ENCODE measurements at regions not wholly inside any gene's neighbourhood (a gene's known extent, or its start where the extent isn't known, plus 50 kb on each side); places are given as distances from the start of the nearest gene placed in this dataset.

DNA sequence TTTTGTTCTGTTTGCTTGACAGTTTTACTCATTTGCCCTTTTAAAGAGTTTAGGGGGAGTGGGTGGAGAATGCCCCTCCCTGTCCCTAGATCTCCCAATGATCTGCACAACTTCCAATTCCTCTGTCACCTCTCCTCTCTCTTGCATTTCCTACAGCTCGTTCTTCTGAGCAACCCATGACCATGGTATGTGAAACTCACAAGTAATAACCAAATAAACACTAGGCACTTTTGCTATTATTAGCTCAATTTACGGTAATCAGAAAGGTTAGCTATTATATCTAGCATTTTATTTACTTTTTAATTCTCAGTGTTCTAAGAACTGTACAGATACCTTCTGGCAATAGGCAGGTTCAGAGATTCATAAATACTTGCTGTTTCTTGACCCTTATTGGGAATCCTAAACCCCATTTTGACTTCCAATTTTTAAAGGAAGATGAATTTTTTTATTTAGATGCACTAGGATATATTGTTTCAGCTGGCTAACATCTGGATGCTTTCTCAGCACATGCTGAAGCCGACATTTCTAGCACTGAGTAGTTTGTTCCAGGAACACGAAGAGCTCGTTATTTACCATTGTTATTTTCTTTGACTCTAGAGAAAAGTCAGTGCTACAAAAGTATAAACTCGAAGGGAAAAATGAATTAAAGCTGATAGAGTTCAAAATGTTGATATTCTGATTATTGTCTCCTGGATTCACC, 194.7 kb upstream of the TLL1 start:
- DNase-seq, result no peak

DNA sequence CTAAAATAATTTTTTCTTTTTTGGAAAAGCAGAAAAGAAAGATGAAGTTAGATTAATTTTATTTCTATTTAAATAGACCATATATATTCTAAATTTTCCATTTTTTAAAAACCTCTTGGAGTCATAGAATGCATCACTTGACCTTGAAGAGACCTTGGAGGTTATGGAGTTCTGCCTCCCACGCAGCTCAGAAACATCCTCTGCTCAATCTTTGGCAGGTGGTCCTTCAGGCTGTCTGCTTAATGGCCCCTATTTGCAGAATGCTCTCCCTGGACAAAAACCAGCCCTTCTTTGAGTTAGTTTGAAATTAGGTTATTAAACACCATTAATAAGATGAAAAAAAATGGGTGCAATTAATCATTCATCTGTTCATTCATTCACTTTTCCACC, 194.1 kb upstream of the TLL1 start:
- DNase-seq, result no peak

DNA sequence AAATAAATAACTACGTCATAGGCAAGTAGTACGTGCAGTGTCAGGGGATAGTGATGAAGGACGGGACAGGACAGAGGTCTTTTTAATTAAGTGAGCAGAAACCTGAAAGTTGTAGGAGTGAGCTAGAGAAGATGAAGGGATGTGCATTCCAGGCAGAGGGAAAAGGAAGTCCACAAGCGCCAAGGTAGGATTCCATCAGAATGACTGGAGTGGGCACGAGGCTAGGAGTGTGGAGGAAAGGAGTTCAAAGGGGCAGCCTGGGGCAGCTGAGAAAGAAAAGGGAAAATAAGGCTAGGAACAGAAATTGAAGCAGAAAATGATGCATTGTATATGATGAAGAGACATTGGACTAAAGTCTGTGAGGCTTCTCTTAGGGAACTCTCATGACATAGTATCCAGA, 192.2 kb upstream of the TLL1 start:
- DNase-seq, result no peak

DNA sequence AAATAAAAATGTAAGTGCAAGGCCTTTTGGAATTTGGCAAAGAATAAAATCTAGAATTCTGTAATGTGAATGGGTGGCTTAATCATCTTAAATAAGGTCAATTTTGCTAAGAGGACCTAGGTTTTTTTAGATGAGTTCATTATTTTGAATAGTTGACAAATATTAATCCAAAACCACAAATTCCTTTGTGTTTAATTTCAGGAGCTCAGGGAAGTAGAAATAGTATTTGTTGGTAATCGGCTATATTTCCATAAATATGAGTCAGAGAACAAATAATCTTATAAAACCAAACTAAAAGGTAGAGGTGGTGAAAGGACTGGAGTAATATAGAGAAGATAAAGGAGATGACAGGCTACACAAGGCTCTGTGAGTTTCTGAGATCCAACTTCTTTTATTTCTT, 190.4 kb upstream of the TLL1 start:
- no peak for DNase-seq

DNA sequence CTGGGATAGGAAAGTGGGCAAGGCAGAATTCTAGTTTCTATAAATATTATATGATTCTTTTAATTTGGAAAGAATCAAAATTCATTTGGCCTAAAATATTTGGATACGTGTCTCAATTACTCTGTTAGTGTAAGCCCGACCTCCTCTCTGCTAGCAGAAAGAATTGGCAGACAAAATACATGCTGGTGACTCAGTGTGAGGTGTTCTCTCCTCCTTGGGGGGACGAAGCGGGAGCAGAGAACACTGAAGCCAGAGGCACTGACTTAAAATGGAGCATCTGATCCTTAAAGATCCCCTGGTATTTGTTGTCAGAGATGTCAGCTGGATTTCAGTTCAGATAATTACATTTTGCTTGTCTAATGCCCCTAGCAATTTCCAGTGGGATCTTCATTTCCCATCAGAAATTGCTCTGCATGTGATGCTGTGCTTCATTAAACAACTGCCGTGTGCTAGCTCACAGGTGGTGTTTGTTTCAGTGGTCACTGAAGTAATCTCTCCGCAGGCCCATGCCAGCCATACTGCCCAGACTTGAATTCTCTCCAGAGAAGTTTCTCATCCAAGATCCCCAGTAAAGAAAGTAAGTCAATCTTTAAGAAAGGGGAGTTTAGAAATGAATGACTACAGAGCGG, 188.7 kb upstream of the TLL1 start:
- no peak for DNase-seq

DNA sequence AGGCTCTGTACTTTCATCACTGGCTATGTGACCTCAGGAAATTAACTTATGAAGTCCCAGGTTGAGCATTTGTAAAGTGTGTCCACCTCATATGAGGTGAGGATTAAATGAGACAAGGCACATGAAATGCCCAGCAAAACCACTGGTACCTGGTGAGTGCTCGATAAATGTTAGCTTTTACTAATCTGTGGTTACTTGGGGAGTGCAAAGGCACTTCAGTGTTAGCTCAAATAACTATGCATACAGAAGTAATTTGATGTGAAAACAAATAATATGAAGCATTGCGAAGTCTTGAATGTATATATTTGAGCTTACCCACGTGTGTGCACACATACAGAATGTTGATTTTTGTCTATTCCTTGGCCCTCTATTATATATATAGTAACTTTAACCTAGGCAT, 186.3 kb upstream of the TLL1 start:
- DNase-seq, result no peak

DNA sequence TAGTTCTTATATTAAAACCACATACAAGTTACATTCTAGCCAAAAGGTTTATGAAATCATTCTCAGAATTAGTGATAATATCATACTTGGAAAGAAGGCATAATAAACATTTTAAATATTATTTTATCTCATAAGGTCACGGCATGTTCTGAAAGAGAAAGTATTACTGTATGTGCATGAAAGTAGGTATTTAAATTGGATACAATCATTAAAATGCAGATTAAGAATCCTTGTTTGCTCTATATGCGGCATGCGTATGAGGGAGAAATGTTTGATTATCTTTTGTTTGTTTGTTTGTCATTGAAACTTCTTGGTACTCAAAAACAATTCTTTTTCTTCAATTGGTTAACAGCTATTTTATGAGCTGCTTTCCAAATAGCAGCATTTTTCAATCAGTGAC, 183.9 kb upstream of the TLL1 start:
- DNase-seq, result no peak

DNA sequence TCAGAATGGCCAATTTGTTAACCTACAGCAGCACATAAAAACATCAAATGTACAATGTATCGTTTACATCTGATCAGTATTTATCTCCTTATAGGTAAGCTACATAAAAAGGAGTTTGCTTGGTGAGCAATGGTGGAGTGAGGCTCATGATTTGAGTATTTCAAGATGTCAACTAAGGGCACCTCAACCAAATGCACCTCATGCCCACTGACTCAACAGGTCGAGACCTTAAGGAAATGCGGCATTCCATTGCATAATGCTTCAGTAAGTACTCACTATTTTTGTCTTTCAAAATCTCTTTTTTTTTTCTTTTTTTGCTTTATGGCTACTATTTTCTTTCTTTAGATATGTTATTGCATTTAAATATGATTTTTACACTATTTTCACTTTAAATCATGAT, 181.0 kb upstream of the TLL1 start:
- DNase-seq, result no peak

DNA sequence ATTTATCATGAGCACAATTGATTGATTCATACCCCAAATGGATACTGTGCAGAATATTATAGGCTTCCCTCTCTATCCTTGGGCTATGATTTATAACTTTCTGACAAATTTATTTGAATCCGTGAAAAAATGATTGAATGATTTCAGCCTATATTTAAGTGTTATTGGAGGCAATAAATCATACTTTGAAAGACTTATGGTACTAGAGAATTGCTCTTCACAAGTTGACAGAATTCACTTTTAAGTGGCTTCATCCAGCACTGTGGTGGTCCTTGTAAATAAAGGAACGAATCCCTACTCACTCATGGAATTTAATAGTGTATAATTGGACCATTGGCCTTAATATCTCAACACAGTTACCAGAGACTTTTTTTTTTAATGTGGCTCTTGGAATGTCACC, 174.8 kb upstream of the TLL1 start:
- no peak for DNase-seq

DNA sequence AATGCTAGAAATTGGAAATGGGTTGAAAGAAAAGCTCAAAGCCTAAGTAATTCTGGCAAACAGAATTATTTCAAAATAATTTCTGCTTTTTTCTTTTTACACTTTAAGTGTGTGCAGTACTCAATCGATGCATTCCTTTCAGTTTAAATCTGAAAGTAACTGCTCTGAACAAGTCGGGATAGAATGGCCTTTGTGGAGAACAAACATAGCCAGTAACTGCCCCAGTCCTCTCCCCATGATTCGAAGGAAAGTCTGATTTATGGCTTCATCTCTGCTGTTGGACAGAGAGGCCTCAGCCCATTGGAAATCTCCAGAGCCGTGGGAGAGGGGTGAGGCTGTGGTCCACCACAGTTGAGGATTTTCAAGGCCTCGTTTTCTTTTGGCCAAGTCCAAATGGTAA, 174.0 kb upstream of the TLL1 start:
- no peak for DNase-seq

DNA sequence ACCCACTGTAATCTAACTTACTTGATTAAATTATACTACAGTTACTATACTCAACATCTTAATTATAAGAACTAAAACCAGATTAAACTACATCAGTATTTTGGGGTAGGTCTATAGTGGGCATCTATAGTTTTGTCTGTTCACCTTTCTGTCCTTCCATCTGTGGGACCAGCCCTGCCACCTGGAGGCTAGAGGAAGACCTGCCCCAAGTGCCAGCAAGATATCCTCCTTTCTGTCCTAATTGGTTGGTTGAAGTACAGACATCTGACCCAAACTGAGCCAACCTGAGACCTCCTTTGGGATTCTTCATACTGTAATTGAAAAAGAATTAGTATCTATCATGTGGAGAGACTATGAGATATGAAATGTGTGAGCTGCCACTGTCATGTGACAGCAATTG, 172.2 kb upstream of the TLL1 start:
- DNase-seq, result no peak

DNA sequence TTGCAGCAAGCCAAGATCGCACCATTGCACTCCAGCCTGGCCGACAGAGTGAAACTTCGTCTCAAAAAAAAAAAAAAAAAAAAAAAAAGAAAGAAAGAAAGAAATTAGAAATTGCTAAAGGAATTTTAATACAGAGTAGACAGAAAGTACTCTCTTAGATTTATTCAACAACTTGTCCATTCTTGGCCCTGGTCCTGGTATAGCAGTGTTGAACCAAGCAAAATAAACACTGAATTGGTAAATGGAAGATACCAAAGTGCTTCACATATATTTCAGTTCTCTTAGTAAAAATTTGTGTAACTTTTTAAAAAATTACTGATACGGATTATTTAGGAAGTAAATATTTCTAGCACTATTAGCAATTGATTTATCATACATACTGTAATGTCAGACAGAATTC, 165.9 kb upstream of the TLL1 start:
- DNase-seq, result no peak

DNA sequence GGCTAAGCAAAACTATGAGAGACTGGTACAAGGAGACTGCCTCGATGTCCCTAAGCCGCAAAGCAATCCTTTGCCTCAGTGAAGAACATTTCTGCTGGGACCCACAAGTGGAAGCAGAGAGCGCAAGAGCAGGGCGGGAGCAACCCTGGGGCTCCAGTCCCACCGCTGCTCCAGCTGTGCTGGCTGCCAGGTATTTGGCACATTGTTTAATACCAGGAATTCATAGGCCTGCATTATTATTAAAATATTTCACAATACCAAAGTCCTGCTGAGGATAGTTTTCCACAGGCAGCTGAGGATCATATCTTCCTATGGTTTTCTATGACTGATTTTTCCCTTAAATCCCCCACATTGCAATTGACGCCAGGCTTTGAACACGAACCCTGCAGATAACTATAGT, 163.5 kb upstream of the TLL1 start:
- no peak for DNase-seq

DNA sequence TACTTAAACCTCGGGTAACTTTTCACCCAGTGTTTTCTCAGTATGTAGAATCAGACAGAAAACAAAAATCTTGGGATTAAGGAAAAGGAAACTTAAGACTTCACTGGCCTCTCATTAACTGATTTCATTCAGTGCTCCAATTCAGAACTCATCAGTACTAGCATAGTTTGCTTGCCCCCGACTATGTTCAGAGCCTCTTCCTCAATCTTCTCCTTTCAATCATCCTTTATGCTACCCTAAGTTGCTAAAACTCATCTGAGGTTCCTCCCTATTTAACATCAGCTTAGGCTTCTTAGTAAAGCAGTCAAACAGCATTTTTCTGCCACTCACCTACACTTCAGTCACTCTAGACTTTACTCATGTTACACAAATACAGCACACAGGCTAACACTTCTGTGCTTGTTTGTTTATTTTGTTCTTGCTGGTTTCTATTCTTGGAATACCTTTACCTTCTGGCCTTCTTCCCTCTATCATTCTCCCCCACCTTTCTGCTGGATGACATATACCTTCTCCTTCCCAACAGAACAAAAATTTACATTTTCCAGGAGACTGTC, 163.0 kb upstream of the TLL1 start:
- DNase-seq, result no peak

DNA sequence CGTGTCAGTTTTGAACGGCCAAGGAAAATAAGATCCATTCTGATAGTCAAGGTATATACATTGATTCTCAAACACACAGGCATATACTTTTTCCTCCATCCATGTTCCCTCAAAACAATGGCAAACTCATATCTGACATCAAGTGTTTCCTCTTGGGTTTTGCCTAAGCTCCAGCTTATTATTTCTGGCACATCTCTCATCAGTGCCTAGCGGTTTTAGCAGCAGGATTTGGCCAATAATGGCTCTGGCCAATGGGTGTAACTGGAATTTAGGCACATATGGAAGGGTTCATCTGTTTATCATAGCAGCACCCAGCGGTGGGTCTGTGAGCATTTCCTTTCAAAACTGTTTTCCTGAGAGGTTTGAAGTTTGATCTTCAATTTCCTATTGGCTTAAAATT, 161.6 kb upstream of the TLL1 start:
- DNase-seq, result no peak

DNA sequence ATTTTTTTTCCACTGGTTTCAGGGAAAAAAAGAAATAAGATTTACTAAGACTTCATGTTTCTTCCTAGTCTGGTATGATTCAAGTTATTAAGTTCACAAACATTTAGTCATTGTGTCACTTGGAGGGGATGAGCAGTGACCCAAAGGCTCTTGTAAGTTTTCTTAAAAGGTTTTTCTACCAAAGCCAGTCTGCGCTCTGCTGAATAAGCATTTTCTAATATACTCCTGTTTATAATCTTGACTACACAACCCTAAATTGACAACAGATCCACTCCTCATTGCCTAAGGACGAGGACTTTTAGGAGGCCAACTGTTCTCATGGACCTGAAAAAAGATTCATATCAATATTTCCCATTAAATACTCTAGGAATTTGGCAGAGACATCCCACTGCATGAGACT, 161.1 kb upstream of the TLL1 start:
- DNase-seq, result no peak

DNA sequence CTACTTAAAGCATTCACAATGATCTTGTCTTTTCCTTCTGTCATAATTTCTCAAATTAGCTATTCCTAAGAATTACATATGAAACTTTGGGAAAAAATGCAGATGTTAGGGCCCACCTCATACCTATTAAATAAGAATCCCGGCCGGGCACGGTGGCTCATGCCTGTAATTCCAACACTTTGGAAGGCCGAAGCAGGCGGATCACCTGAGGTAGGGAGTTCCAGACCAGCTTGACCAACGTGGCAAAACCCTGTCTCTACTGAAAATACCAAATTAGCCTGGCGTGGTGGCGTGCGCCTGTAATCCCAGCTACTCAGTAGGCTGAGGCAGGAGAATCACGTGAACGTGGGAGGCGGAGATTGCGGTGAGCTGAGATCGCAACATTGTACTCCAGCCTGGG, 158.4 kb upstream of the TLL1 start:
- DNase-seq, result no peak

DNA sequence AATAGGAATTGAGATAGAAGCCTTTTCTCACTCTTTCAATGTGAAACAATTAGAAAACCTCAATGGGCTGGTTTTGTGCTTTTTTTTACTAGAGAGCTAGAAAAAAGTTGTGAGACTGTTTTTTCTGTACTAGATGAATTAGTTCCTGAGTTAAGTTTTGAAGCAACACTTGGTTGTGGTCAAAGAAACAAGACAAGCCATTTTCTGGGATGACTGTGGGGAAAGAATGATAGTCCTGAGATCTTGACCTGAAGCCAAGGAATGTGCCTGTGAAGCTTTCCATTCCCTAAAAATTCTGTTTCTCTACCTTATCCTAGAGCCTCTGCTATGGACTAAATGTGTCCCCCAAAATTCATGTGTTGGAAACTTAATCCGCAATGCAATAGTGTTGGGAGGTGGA, 157.8 kb upstream of the TLL1 start:
- DNase-seq, result no peak

DNA sequence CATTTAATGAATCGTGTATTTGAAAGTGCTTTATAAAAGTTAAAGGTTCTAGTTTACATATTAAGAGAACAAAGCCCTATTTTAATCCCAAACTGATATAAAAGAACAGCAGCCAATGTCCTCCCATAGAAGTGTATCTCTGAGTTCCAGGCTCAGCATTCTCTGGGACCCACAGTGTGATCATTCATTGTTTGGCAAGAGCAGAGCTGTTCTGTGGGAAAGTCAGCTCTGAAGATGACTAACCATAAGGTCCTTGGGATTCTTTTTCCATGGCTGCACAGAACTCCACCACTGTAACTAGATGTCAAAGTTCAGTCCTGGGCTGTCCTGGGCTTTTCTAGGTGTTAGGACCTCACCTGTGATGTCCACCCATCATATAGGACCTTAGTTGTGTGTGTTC, 157.0 kb upstream of the TLL1 start:
- no peak for DNase-seq

DNA sequence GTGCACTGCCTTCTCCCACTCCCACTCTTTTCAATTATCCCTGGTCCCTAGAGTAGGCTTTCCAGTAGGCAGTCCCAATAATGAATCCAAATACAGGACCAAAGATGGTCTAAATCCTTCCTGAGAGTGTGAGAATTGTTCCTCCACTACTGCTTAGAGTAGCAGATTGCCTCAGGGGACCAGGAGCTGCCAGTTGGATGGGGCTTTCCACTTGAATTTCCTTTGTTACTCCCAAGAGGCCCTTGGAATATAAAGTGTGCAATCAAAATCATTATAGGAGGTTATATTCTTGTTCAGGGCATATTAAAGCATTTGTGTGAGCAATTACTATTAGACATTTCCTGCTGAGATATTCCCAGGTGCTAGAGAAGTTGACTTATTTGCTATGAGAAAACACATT, 156.6 kb upstream of the TLL1 start:
- peak; percentile 81 for DNase-seq

DNA sequence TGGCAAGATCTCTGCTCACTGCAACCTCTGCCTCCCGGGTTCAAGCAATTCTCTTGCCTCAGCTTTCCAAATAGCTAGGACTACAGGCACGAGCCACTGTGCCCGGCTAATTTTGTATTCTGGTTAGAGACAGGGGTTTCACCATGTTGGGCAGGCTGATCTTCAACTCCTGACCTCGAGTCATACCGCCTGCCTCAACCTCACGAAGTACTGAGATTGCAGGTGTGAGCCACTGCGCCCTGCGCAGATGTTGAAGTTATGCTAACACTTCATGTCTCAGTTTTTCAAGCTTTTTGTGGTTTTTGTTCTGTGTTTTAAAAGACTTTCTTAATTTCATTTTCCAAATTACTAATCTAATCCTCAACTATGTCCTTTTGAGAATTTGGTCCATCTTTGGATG, 154.4 kb upstream of the TLL1 start:
- no peak for DNase-seq

DNA sequence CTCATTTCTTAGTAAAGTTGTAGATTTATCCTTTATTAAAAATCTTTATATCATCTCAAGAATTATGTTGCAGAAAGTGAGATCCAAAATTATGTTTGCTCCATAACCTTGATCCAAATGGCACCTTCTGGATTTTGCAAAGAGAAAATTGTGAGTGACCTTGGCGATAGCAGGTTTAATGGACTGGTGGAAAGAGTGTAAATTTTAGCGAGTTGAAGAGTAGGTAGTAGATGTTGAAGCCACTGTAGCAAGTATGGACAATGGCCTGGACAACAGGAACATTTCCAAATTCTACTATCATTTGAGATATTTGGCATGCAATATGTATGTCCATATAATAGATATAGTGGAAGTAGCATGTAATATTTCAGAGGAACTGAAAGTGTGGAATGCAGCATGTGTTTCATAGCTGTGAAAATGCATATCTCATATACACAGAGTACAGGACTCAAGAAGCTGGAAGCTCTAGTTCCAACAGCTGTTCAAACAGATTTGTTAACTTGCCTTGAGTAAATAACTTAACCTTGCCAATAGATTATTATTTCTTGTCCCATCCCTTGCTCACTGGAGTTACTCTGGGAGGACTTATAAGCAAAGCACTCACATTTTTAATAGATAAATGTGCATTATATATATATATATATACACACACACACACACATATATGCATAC, 152.5 kb upstream of the TLL1 start:
- no peak for DNase-seq

DNA sequence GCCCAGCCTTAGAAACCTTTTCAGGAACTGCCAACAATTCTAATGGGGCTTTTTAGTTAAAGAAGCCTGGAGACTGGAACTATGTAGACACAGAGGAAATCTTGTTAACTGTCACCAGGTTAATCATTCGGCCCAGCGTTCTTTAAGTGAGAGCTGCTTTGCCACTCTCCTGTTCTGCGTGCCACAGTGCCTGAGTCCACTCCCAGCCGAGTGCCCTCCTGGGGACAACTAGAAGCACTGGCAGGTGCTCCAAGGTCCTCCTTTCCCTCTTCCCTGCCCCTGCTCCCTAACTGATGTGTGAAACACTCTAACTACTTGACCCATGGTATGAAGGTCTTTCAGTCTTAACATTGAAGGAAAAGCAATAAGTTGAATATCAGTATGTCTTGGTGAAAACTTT, 151.2 kb upstream of the TLL1 start:
- DNase-seq, result no peak

DNA sequence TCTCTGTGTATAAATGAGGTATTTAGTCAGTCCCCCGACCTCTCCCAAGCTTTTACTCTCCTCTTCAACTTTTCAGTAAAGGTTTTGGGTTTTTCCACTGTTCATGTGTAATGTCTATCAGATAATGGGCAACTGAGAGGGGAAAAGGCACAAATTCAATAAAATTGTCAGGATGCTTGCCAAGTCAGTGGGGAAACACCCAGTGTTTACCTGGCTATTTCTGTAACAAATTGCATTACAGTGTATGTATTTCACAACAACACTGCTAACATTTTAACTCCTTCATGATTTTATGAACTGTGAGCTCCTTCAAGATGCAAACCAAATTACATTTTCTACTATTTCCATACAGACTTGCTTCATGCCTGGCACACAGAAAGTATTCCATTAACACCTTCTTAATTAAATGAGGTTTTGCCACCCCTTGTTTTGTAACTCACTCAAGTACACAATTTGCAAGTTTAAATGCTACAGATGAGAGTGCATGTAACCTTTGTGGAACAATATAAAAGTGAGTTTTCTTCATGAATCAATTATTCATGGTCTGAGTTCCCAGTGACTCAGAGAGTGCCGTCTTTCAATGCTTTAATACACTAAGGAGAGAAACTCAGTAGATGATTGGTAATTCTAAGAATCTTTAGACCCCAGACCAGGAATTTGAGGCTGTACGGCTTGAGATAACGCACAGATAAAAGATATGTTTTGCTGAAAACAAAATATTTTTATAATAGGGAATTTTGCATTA, 149.8 kb upstream of the TLL1 start:
- DNase-seq, result no peak
